Stomach (tissue), 4 donors: ENCODE measurements at regions not wholly inside any gene's neighbourhood (a gene's known extent, or its start where the extent isn't known, plus 50 kb on each side); places are given as distances from the start of the nearest gene placed in this dataset.

Source experiments
- CTCF ChIP-seq, 7 experiments: fragments of 450-650 bp in 4 of 7; fragments of 200-600 bp in 3 of 7; sonication (generic) in 3 of 7; IDR thresholded peaks; one replicate each; pipeline ENCODE4 v1.5.1; 2016 to 2019; ENCODE audit warnings: antibody characterized with exemption in 7 of 7, control low read depth in 2 of 7, mild to moderate bottlenecking in 1 of 7
- EP300 ChIP-seq: sonication (generic); formaldehyde crosslinking; IDR thresholded peaks from one replicate; pipeline ENCODE4 v1.6.1; 2017; ENCODE audit warnings: antibody characterized with exemption
- POLR2A ChIP-seq, 4 donors: fragments of 450-650 bp; IDR thresholded peaks; one replicate each; pipeline ENCODE4 v1.6.1; 2016; ENCODE audit warnings: antibody characterized with exemption in 4 of 4, control low read depth in 2 of 4, mild to moderate bottlenecking in 1 of 4, moderate library complexity in 1 of 4

GRCh38 chr5:165134155-165134554, 1628.7 kb downstream of the MAT2B start:
- TF ChIP-seq CTCF (IDR thresholded peaks at IDR 0.05) (no peak), POLR2A (IDR thresholded peaks at IDR 0.05) (no peak), EP300 (no peak)
